WI38 (cell line): ENCODE measurements at regions not wholly inside any gene's neighbourhood (a gene's known extent, or its start where the extent isn't known, plus 50 kb on each side); places are given as distances from the start of the nearest gene placed in this dataset.
A peak's percentile ranks its signal among the peaks of the same experiment; 100 is the strongest.

Source experiments
- H3K4me3 ChIP-seq: 2 replicates; pipeline ENCODE4 v1.5.1; 2011; ENCODE audit warnings: low read depth, mild to moderate bottlenecking, control low read depth, low read length
- CTCF ChIP-seq: IDR thresholded peaks from 2 replicates; pipeline ENCODE4 v1.5.1; 2012; ENCODE audit warnings: low read depth, mild to moderate bottlenecking, control low read depth, low read length

GRCh38 chr11:15745266-15745665 is 611.1 kb downstream of the SOX6 start:
- no peak overlapping the region for H3K4me3 ChIP-seq
- no peak for TF ChIP-seq CTCF

- TF ChIP-seq CTCF, result no peak
These were observed 608.7 kb downstream of the SOX6 start for GRCh38 chr11:15747671-15748070.

GRCh38 chr11:15748132-15748531 is 608.2 kb downstream of the SOX6 start:
- TF ChIP-seq CTCF, result 0 out of 2 replicates have a peak, but pooled peaks have one; percentile 3
- H3K4me3 ChIP-seq, result no peak overlapping the region

More at GRCh38 chr11:15747671-15748070, 608.7 kb downstream of the SOX6 start:
- no peak overlapping the region for H3K4me3 ChIP-seq

- no peak overlapping the region for H3K4me3 ChIP-seq
- TF ChIP-seq CTCF, result no peak
These were observed 607.6 kb downstream of the SOX6 start for GRCh38 chr11:15748741-15749140.

- H3K4me3 ChIP-seq, result no peak overlapping the region
- no peak for TF ChIP-seq CTCF
These were observed 605.6 kb downstream of the SOX6 start for GRCh38 chr11:15750535-15751308.

GRCh38 chr11:15754221-15754620 is 602.1 kb downstream of the SOX6 start:
- no peak for TF ChIP-seq CTCF
- H3K4me3 ChIP-seq, result no peak overlapping the region

GRCh38 chr11:15757048-15757698 is 599.2 kb downstream of the SOX6 start:
- H3K4me3 ChIP-seq, result no peak overlapping the region
- TF ChIP-seq CTCF, result no peak
